ENCODE measurements at regions not wholly inside any gene's neighbourhood (a gene's known extent, or its start where the extent isn't known, plus 50 kb on each side); places are given as distances from the start of the nearest gene placed in this dataset.
"Not testable (repeated sequence)": the region's sequence is repeated elsewhere in the genome, so short reads cannot be mapped to it uniquely, and the experiment has no call there.

- no peak for FAIRE-seq
- Histone ChIP-seq H3K9me3 (ENCODE audit: control insufficient read depth in 2 of 3, insufficient read depth in 1 of 3, low read length in 3 of 3) (no peaks in the 10 kb centered on the region), H3K4me1 (ENCODE audit: control insufficient read depth in 2 of 3, insufficient read depth in 2 of 3, low read depth in 1 of 3, low read length in 3 of 3) (no peaks in the 10 kb centered on the region), H3K9ac (ENCODE audit: low read length in 3 of 3) (no peak overlapping the region), H3K27ac (ENCODE audit: low read depth in 2 of 2, low read length in 2 of 2) (no peak overlapping the region), H3K36me3 (ENCODE audit: control insufficient read depth in 2 of 3, insufficient read depth in 3 of 3, low read length in 3 of 3) (no peaks in the 10 kb centered on the region), H3K27me3 (ENCODE audit: control insufficient read depth, insufficient read depth, low read length) (no peaks in the 10 kb centered on the region), H3K4me3 (ENCODE audit: low read length in 3 of 3) (no peak overlapping the region)
- no peak for TF ChIP-seq CTCF (IDR thresholded peaks at IDR 0.05; ENCODE audit: borderline replicate concordance, extremely low read depth, insufficient read depth)
- DNase-seq, result no peak
- intact Hi-C loops (cut with DNase I), result no loop called here
These were observed 100.1 kb downstream of the EIF4E start for GRCh38 chr4:98828801-98829200.

GRCh38 chr4:98827661-98828060 is 101.3 kb downstream of the EIF4E start:
- no peaks in the 10 kb centered on the region for H3K9me3 ChIP-seq (ENCODE audit: control insufficient read depth in 2 of 3, insufficient read depth in 1 of 3, low read length in 3 of 3)
- no peaks in the 10 kb centered on the region for H3K36me3 ChIP-seq (ENCODE audit: control insufficient read depth in 2 of 3, insufficient read depth in 3 of 3, low read length in 3 of 3)
- H3K27me3 ChIP-seq (ENCODE audit: control insufficient read depth, insufficient read depth, low read length), result no peaks in the 10 kb centered on the region
- no peaks in the 10 kb centered on the region for H3K4me1 ChIP-seq (ENCODE audit: control insufficient read depth in 2 of 3, insufficient read depth in 2 of 3, low read depth in 1 of 3, low read length in 3 of 3)
- no peak for TF ChIP-seq CTCF (IDR thresholded peaks at IDR 0.05; ENCODE audit: borderline replicate concordance, extremely low read depth, insufficient read depth)
- FAIRE-seq (no peak), DNase-seq (no peak)
- H3K27ac ChIP-seq (ENCODE audit: low read depth in 2 of 2, low read length in 2 of 2), result no peak overlapping the region
- intact Hi-C loops (cut with DNase I), result no loop called here
- no peak overlapping the region for H3K4me3 ChIP-seq (ENCODE audit: low read length in 3 of 3)
- H3K9ac ChIP-seq (ENCODE audit: low read length in 3 of 3), result no peak overlapping the region

GRCh38 chr4:98822144-98822543 is 106.8 kb downstream of the EIF4E start:
- Histone ChIP-seq H3K4me1 (ENCODE audit: control insufficient read depth in 2 of 3, insufficient read depth in 2 of 3, low read depth in 1 of 3, low read length in 3 of 3) (no peaks in the 10 kb centered on the region), H3K9me3 (ENCODE audit: control insufficient read depth in 2 of 3, insufficient read depth in 1 of 3, low read length in 3 of 3) (no peaks in the 10 kb centered on the region), H3K27me3 (ENCODE audit: control insufficient read depth, insufficient read depth, low read length) (no peaks in the 10 kb centered on the region), H3K36me3 (ENCODE audit: control insufficient read depth in 2 of 3, insufficient read depth in 3 of 3, low read length in 3 of 3) (no peaks in the 10 kb centered on the region), H3K4me3 (ENCODE audit: low read length in 3 of 3) (no peak overlapping the region), H3K9ac (ENCODE audit: low read length in 3 of 3) (no peak overlapping the region), H3K27ac (ENCODE audit: low read depth in 2 of 2, low read length in 2 of 2) (no peak overlapping the region)
- intact Hi-C loops (cut with DNase I), result no loop called here
- TF ChIP-seq CTCF (IDR thresholded peaks at IDR 0.05; ENCODE audit: borderline replicate concordance, extremely low read depth, insufficient read depth), result no peak
- DNase-seq (no peak), FAIRE-seq (no peak)

GRCh38 chr4:98818116-98818515 is 110.8 kb downstream of the EIF4E start:
- DNase-seq; H3K9ac ChIP-seq (ENCODE audit: low read length in 3 of 3); H3K4me3 ChIP-seq (ENCODE audit: low read length in 3 of 3); H3K27me3 ChIP-seq (ENCODE audit: control insufficient read depth, insufficient read depth, low read length); intact Hi-C loops (cut with DNase I); H3K4me1 ChIP-seq (ENCODE audit: control insufficient read depth in 2 of 3, insufficient read depth in 2 of 3, low read depth in 1 of 3, low read length in 3 of 3); FAIRE-seq; H3K27ac ChIP-seq (ENCODE audit: low read depth in 2 of 2, low read length in 2 of 2); H3K36me3 ChIP-seq (ENCODE audit: control insufficient read depth in 2 of 3, insufficient read depth in 3 of 3, low read length in 3 of 3); H3K9me3 ChIP-seq (ENCODE audit: control insufficient read depth in 2 of 3, insufficient read depth in 1 of 3, low read length in 3 of 3): not testable (repeated sequence)
